ENCODE measurements at regions not wholly inside any gene's neighbourhood (a gene's known extent, or its start where the extent isn't known, plus 50 kb on each side); places are given as distances from the start of the nearest gene placed in this dataset.

DNA sequence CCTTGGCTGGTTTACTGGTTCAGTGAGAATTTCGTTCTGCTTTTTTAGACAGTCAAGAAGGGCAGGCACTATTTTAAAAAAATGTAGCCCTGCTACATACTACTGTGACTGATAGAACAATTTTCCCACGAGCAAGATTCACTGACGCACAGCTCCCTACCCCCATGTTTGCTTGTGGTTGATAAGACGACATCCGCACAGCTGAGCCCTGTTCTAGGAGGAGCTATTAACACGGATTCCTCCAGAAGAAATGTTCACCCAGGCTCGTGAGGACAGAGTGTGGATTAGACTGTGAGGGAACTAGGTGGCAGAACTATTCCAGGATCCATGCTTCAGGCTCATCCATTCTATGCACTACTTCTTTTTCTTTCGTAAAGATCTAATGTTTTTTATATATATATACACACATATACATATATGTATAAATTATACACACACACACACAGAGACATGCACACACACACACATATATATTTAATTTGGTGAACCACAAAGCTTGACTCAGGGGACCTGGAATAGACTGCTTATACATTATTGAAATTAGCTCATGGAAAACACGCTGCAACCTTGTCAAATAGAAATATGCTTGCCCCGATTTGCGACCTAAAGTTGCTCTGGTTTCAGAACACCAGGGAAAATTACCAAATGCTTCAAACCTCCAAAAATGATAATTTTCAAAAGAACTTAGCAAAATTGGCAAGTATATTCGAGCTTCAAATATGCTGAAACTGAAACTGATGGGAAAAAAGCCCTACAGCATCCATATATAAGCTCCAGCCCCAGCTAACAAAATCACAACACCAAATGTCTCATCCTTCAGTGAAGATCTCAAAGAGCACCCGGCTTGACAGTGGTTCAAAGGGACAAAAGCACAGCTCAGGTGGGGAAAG, 370.4 kb downstream of the SOCS6 start:
- no peak overlapping the region for H3K9ac ChIP-seq (ENCODE audit: low read depth, low read length)
- H3K4me1 ChIP-seq (ENCODE audit: control insufficient read depth, insufficient read depth, low read length): no peaks in the 10 kb centered on the region
- H3K27ac ChIP-seq (ENCODE audit: low read depth, low read length): no peak overlapping the region
- H3K27me3 ChIP-seq (ENCODE audit: control insufficient read depth, insufficient read depth, low read length): no peaks in the 10 kb centered on the region
- H3K9me3 ChIP-seq (ENCODE audit: control insufficient read depth, insufficient read depth, low read length): no peaks in the 10 kb centered on the region
- no peaks in the 10 kb centered on the region for H3K36me3 ChIP-seq (ENCODE audit: control insufficient read depth, insufficient read depth, low read length)
- H3K4me3 ChIP-seq (ENCODE audit: low read depth, low read length): no peak overlapping the region

GRCh38 chr18:70653671-70654070, 364.8 kb downstream of the SOCS6 start:
- H3K4me1 ChIP-seq (ENCODE audit: control insufficient read depth, insufficient read depth, low read length): no peaks in the 10 kb centered on the region
- H3K9me3 ChIP-seq (ENCODE audit: control insufficient read depth, insufficient read depth, low read length): no peaks in the 10 kb centered on the region
- no peaks in the 10 kb centered on the region for H3K27me3 ChIP-seq (ENCODE audit: control insufficient read depth, insufficient read depth, low read length)
- H3K36me3 ChIP-seq (ENCODE audit: control insufficient read depth, insufficient read depth, low read length): no peaks in the 10 kb centered on the region
- H3K9ac ChIP-seq (ENCODE audit: low read depth, low read length): no peak overlapping the region
- no peak overlapping the region for H3K4me3 ChIP-seq (ENCODE audit: low read depth, low read length)
- H3K27ac ChIP-seq (ENCODE audit: low read depth, low read length): no peak overlapping the region

- Histone ChIP-seq H3K36me3 (ENCODE audit: control insufficient read depth, insufficient read depth, low read length) (no peaks in the 10 kb centered on the region), H3K9ac (ENCODE audit: low read depth, low read length) (no peak overlapping the region), H3K4me1 (ENCODE audit: control insufficient read depth, insufficient read depth, low read length) (no peaks in the 10 kb centered on the region), H3K4me3 (ENCODE audit: low read depth, low read length) (no peak overlapping the region), H3K27me3 (ENCODE audit: control insufficient read depth, insufficient read depth, low read length) (no peaks in the 10 kb centered on the region), H3K27ac (ENCODE audit: low read depth, low read length) (no peak overlapping the region), H3K9me3 (ENCODE audit: control insufficient read depth, insufficient read depth, low read length) (no peaks in the 10 kb centered on the region)
Observed at GRCh38 chr18:70650878-70651277, 362.0 kb downstream of the SOCS6 start.

- H3K9ac ChIP-seq (ENCODE audit: low read depth, low read length): no peak overlapping the region
- no peak overlapping the region for H3K27ac ChIP-seq (ENCODE audit: low read depth, low read length)
Observed at GRCh38 chr18:70649683-70650082, 360.8 kb downstream of the SOCS6 start.

DNA sequence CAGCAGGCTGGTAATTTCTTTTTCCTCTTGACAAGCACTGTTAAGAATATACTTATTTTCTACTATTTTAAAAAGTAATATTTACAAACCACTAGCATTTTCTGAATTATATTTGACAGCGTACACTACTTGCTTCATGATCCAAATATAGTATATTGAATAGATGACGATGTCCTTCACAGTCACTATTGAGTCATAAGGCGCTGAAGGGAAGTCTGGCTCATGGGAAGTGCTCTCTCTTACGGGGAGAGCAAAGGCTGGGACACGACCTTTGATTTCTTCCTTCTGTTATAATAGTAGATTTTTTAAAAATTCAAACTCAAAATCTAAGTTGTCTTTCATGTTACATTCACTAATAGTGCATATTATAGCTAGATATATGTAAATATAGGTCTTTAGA, 357.1 kb downstream of the SOCS6 start:
- Histone ChIP-seq H3K36me3 (ENCODE audit: control insufficient read depth, insufficient read depth, low read length) (no peaks in the 10 kb centered on the region), H3K4me3 (ENCODE audit: low read depth, low read length) (no peak overlapping the region), H3K9me3 (ENCODE audit: control insufficient read depth, insufficient read depth, low read length) (no peaks in the 10 kb centered on the region), H3K27ac (ENCODE audit: low read depth, low read length) (no peak overlapping the region), H3K9ac (ENCODE audit: low read depth, low read length) (no peak overlapping the region), H3K4me1 (ENCODE audit: control insufficient read depth, insufficient read depth, low read length) (no peaks in the 10 kb centered on the region), H3K27me3 (ENCODE audit: control insufficient read depth, insufficient read depth, low read length) (no peaks in the 10 kb centered on the region)

More at GRCh38 chr18:70649683-70650082, 360.8 kb downstream of the SOCS6 start:
- Histone ChIP-seq H3K27me3 (ENCODE audit: control insufficient read depth, insufficient read depth, low read length) (no peaks in the 10 kb centered on the region), H3K36me3 (ENCODE audit: control insufficient read depth, insufficient read depth, low read length) (no peaks in the 10 kb centered on the region), H3K4me3 (ENCODE audit: low read depth, low read length) (no peak overlapping the region), H3K4me1 (ENCODE audit: control insufficient read depth, insufficient read depth, low read length) (no peaks in the 10 kb centered on the region), H3K9me3 (ENCODE audit: control insufficient read depth, insufficient read depth, low read length) (no peaks in the 10 kb centered on the region)

GRCh38 chr18:70643812-70644211, 355.0 kb downstream of the SOCS6 start:
- Histone ChIP-seq H3K9ac (ENCODE audit: low read depth, low read length) (no peak overlapping the region), H3K4me1 (ENCODE audit: control insufficient read depth, insufficient read depth, low read length) (no peaks in the 10 kb centered on the region), H3K27ac (ENCODE audit: low read depth, low read length) (no peak overlapping the region)

DNA sequence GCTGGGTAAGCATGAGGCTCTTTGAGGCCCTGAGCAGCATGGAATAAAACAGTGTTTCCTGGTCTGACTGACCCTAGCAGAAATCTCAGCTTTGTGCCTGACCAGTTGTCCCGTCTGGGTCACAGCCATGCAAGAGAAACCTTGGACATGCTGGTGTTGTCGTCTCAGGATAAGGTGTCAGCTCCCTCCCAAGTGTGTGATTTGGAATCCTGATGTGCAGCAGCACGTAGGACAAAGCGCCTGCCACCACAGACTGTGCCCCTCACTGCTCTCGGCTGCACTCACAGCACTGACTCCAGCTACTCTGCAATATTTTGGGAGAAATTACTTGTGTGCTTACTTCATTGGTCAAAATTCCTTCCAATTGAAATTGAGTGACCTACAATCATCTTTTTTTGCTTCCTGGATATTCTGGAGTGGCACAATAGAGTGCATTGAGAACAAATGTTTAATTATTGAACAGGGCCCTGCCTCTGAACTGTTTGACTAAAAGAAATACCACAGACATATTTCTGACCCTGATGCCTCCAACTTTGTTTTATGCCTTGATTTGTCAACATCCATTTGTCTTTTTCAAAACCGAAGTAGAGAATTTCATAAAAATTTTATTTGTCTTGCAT, 352.4 kb downstream of the SOCS6 start:
- H3K4me1 ChIP-seq (ENCODE audit: control insufficient read depth, insufficient read depth, low read length): no peaks in the 10 kb centered on the region
- H3K9ac ChIP-seq (ENCODE audit: low read depth, low read length): no peak overlapping the region
- no peaks in the 10 kb centered on the region for H3K36me3 ChIP-seq (ENCODE audit: control insufficient read depth, insufficient read depth, low read length)
- no peak overlapping the region for H3K27ac ChIP-seq (ENCODE audit: low read depth, low read length)
- H3K27me3 ChIP-seq (ENCODE audit: control insufficient read depth, insufficient read depth, low read length): no peaks in the 10 kb centered on the region
- no peak overlapping the region for H3K4me3 ChIP-seq (ENCODE audit: low read depth, low read length)
- no peaks in the 10 kb centered on the region for H3K9me3 ChIP-seq (ENCODE audit: control insufficient read depth, insufficient read depth, low read length)

More at GRCh38 chr18:70643812-70644211, 355.0 kb downstream of the SOCS6 start:
- H3K36me3 ChIP-seq (ENCODE audit: control insufficient read depth, insufficient read depth, low read length): no peaks in the 10 kb centered on the region
- H3K4me3 ChIP-seq (ENCODE audit: low read depth, low read length): no peak overlapping the region
- H3K9me3 ChIP-seq (ENCODE audit: control insufficient read depth, insufficient read depth, low read length): no peaks in the 10 kb centered on the region
- H3K27me3 ChIP-seq (ENCODE audit: control insufficient read depth, insufficient read depth, low read length): no peaks in the 10 kb centered on the region

DNA sequence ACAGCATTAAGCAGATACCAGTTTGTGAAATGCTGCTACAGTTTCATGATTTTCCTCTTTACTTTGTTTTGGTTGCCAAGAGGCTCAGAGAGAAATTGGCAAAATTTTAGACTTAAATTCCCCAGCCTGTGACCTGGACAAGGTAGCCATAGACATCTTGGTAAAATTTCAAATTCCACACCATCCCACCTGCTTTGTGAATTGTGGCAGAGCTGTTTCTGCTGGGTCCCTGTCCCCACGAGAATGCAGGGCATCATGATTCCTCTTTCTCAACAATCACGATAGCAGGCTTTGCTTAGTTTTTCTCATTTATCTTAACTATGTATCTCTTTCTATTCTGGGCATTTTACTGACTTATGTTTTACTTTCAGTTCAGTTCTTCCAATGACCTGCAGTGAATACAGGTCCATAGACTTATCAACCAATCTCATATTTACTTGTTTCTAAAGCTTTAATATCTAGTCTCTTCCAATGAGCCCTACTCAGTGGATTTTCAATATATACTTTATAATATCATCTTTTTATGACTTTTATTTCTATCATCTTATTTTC, 351.6 kb downstream of the SOCS6 start:
- no peak overlapping the region for H3K27ac ChIP-seq (ENCODE audit: low read depth, low read length)
- H3K4me1 ChIP-seq (ENCODE audit: control insufficient read depth, insufficient read depth, low read length): no peaks in the 10 kb centered on the region
- H3K9ac ChIP-seq (ENCODE audit: low read depth, low read length): no peak overlapping the region
- H3K27me3 ChIP-seq (ENCODE audit: control insufficient read depth, insufficient read depth, low read length): no peaks in the 10 kb centered on the region
- no peaks in the 10 kb centered on the region for H3K36me3 ChIP-seq (ENCODE audit: control insufficient read depth, insufficient read depth, low read length)
- no peak overlapping the region for H3K4me3 ChIP-seq (ENCODE audit: low read depth, low read length)
- H3K9me3 ChIP-seq (ENCODE audit: control insufficient read depth, insufficient read depth, low read length): no peaks in the 10 kb centered on the region

- Histone ChIP-seq H3K9me3 (ENCODE audit: control insufficient read depth, insufficient read depth, low read length) (no peaks in the 10 kb centered on the region), H3K27ac (ENCODE audit: low read depth, low read length) (no peak overlapping the region), H3K27me3 (ENCODE audit: control insufficient read depth, insufficient read depth, low read length) (no peaks in the 10 kb centered on the region), H3K4me3 (ENCODE audit: low read depth, low read length) (no peak overlapping the region), H3K36me3 (ENCODE audit: control insufficient read depth, insufficient read depth, low read length) (no peaks in the 10 kb centered on the region), H3K9ac (ENCODE audit: low read depth, low read length) (no peak overlapping the region), H3K4me1 (ENCODE audit: control insufficient read depth, insufficient read depth, low read length) (no peaks in the 10 kb centered on the region)
Observed at GRCh38 chr18:70636991-70637390, 348.1 kb downstream of the SOCS6 start.

- Histone ChIP-seq H3K4me1 (ENCODE audit: control insufficient read depth, insufficient read depth, low read length) (no peaks in the 10 kb centered on the region), H3K27ac (ENCODE audit: low read depth, low read length) (no peak overlapping the region), H3K4me3 (ENCODE audit: low read depth, low read length) (no peak overlapping the region), H3K9me3 (ENCODE audit: control insufficient read depth, insufficient read depth, low read length) (no peaks in the 10 kb centered on the region), H3K9ac (ENCODE audit: low read depth, low read length) (no peak overlapping the region), H3K27me3 (ENCODE audit: control insufficient read depth, insufficient read depth, low read length) (no peaks in the 10 kb centered on the region), H3K36me3 (ENCODE audit: control insufficient read depth, insufficient read depth, low read length) (no peaks in the 10 kb centered on the region)
Observed at GRCh38 chr18:70634576-70635147, 345.8 kb downstream of the SOCS6 start.
